Hepatocyte (in vitro differentiated cells): ENCODE measurements at regions not wholly inside any gene's neighbourhood (a gene's known extent, or its start where the extent isn't known, plus 50 kb on each side); places are given as distances from the start of the nearest gene placed in this dataset.

Experiments
- DNase-seq: peaks from one replicate; pipeline ENCODE4 v3.0.0-alpha.2; 2016; ENCODE audit warnings: low spot score
- H2AFZ ChIP-seq: fragments of 200-600 bp; sonication (generic); 2 replicates; pipeline ENCODE4 v1.6.0; 2016; ENCODE audit warnings: antibody characterized with exemption, mild to moderate bottlenecking
- H3K27ac ChIP-seq: fragments of 200-600 bp; sonication (generic); 2 replicates; pipeline ENCODE4 v1.5.1; 2016; ENCODE audit warnings: mild to moderate bottlenecking
- H3K27me3 ChIP-seq: fragments of 200-600 bp; sonication (generic); 2 replicates; pipeline ENCODE4 v1.6.1; 2016
- H3K36me3 ChIP-seq: fragments of 200-600 bp; sonication (generic); replicated peaks from 2 replicates; pipeline ENCODE4 v1.5.1; 2016; ENCODE audit warnings: low read depth; ENCODE audit not compliant: insufficient read depth
- H3K4me1 ChIP-seq: fragments of 200-600 bp; sonication (generic); 2 replicates; pipeline ENCODE4 v1.5.1; 2016; ENCODE audit warnings: mild to moderate bottlenecking, moderate library complexity; ENCODE audit not compliant: insufficient read depth
- H3K4me2 ChIP-seq: fragments of 200-600 bp; sonication (generic); 2 replicates; pipeline ENCODE4 v1.6.0; 2016
- H3K4me3 ChIP-seq: fragments of 200-600 bp; sonication (generic); 2 replicates; pipeline ENCODE4 v1.5.1; 2016; ENCODE audit warnings: mild to moderate bottlenecking
- H3K79me2 ChIP-seq: fragments of 200-600 bp; sonication (generic); 2 replicates; pipeline ENCODE4 v1.6.0; 2017; ENCODE audit warnings: mild to moderate bottlenecking
- H3K9me2 ChIP-seq: fragments of 200-600 bp; sonication (generic); replicated peaks from 2 replicates; pipeline ENCODE4 v1.6.0; 2017; ENCODE audit warnings: mild to moderate bottlenecking; ENCODE audit not compliant: insufficient read depth
- H3K9me3 ChIP-seq: fragments of 200-600 bp; sonication (generic); 2 replicates; pipeline ENCODE4 v1.5.1; 2016; ENCODE audit warnings: low read depth, mild to moderate bottlenecking
- H4K20me1 ChIP-seq: fragments of 200-600 bp; sonication (generic); 2 replicates; pipeline ENCODE4 v1.6.0; 2016; ENCODE audit warnings: mild to moderate bottlenecking; ENCODE audit not compliant: insufficient read depth, poor library complexity, severe bottlenecking
- EZH2 ChIP-seq: fragments of 200-600 bp; sonication (generic); IDR thresholded peaks from 2 replicates; pipeline ENCODE4 v1.6.1; 2016; ENCODE audit warnings: antibody characterized with exemption, mild to moderate bottlenecking, borderline replicate concordance
- EZH2phosphoT487 ChIP-seq: fragments of 200-600 bp; sonication (generic); IDR thresholded peaks from one replicate; pipeline ENCODE4 v1.6.1; 2018; ENCODE audit warnings: antibody characterized with exemption, mild to moderate bottlenecking, low read depth, moderate library complexity; ENCODE audit not compliant: unreplicated experiment, severe bottlenecking
- WGBS: methylation state at CpG from one replicate; pipeline ENCODE4 v1.1.6; 2016; ENCODE audit warnings: low lambda C conversion rate; ENCODE audit errors: missing lambda C conversion rate; 5-methylcytosine and 5-hydroxymethylcytosine counted together
- TF ChIP-seq, protein P1 (sequence below): fragments of 200-600 bp; sonication (generic); IDR thresholded peaks from 2 replicates; pipeline ENCODE4 v1.5.1; 2016; ENCODE audit warnings: antibody characterized with exemption, mild to moderate bottlenecking; ENCODE audit not compliant: poor library complexity

GRCh38 chr18:60503199-60503598 lies 130.6 kb upstream of the MC4R start:
- no peak overlapping the region for H3K4me3 ChIP-seq
- H2AFZ ChIP-seq, result no peak overlapping the region
- H4K20me1 ChIP-seq, result no peaks in the 10 kb centered on the region
- TF ChIP-seq, protein P1, sequence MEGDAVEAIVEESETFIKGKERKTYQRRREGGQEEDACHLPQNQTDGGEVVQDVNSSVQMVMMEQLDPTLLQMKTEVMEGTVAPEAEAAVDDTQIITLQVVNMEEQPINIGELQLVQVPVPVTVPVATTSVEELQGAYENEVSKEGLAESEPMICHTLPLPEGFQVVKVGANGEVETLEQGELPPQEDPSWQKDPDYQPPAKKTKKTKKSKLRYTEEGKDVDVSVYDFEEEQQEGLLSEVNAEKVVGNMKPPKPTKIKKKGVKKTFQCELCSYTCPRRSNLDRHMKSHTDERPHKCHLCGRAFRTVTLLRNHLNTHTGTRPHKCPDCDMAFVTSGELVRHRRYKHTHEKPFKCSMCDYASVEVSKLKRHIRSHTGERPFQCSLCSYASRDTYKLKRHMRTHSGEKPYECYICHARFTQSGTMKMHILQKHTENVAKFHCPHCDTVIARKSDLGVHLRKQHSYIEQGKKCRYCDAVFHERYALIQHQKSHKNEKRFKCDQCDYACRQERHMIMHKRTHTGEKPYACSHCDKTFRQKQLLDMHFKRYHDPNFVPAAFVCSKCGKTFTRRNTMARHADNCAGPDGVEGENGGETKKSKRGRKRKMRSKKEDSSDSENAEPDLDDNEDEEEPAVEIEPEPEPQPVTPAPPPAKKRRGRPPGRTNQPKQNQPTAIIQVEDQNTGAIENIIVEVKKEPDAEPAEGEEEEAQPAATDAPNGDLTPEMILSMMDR, result no peak
- TF ChIP-seq EZH2phosphoT487 (no peak), EZH2 (no peak)
- DNase-seq, result no peak
- H3K4me1 ChIP-seq, result no peaks in the 10 kb centered on the region
- H3K27ac ChIP-seq, result no peak overlapping the region
- H3K9me3 ChIP-seq, result no peaks in the 10 kb centered on the region
- H3K79me2 ChIP-seq, result no peaks in the 10 kb centered on the region
- H3K9me2 ChIP-seq, result no peaks in the 10 kb centered on the region
- H3K4me2 ChIP-seq, result no peak overlapping the region
- no peaks in the 10 kb centered on the region for H3K27me3 ChIP-seq
- WGBS, result 31% methylated on average over 2 of the region's 2 CpGs
- no peaks in the 10 kb centered on the region for H3K36me3 ChIP-seq

GRCh38 chr18:60506190-60506589 lies 133.6 kb upstream of the MC4R start:
- Histone ChIP-seq H3K4me3 (no peak overlapping the region), H3K79me2 (no peaks in the 10 kb centered on the region), H4K20me1 (no peaks in the 10 kb centered on the region), H2AFZ (no peak overlapping the region), H3K27me3 (no peaks in the 10 kb centered on the region), H3K4me2 (no peak overlapping the region), H3K9me2 (no peaks in the 10 kb centered on the region), H3K36me3 (no peaks in the 10 kb centered on the region), H3K4me1 (no peaks in the 10 kb centered on the region), H3K27ac (no peak overlapping the region), H3K9me3 (no peaks in the 10 kb centered on the region)
- no peak for DNase-seq
- WGBS, result 71% methylated on average over 1 of the region's 1 CpG
- no peak for TF ChIP-seq EZH2phosphoT487

DNA sequence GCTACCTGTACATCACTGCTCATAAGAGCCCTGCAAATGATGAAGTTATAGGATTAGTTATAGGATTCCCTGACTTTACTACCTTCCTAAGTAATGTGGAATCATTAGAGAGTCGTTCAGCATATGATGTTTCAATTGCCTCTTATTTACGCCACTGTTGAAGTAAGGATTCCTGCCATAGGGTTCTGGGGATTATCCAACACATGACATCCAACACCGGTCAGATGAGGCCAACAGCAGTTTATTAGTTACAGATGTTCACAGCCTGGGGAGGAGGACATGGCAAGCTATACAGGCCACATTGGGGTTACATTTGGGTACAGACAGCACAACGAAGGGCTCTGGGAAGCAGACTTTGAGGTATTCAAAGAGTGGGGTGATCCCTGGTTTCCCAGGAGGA lies 134.1 kb upstream of the MC4R start:
- Histone ChIP-seq H3K79me2 (no peaks in the 10 kb centered on the region), H3K4me3 (no peak overlapping the region), H4K20me1 (no peaks in the 10 kb centered on the region), H3K9me3 (no peaks in the 10 kb centered on the region), H3K27me3 (no peaks in the 10 kb centered on the region), H3K9me2 (no peaks in the 10 kb centered on the region), H2AFZ (no peak overlapping the region), H3K27ac (no peak overlapping the region), H3K4me2 (no peak overlapping the region), H3K4me1 (no peaks in the 10 kb centered on the region), H3K36me3 (no peaks in the 10 kb centered on the region)
- DNase-seq, result no peak
- WGBS, result 51% methylated on average over 4 of the region's 4 CpGs
- no peak for TF ChIP-seq EZH2
- TF ChIP-seq, protein P1, result no peak
- TF ChIP-seq EZH2phosphoT487, result no peak

DNA sequence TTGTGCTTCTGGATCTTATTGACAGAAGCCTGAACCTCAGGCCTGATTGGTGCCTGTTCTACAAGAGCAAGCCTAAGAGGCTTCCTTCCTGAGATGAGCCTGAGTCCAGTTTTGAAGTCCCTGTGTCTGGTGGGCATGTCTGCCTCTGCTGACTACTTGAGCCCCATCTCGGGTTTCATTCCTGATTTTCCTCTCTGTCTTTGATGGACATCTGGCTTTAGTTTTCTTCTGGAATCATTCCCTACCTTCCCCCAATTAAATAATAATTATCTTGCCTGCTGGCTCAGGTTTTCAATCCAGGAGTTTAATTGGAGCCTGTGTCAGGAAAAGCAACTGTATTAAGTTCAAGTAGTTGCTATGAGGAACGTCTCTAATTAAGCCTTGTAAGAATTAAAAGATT lies 135.5 kb upstream of the MC4R start:
- Histone ChIP-seq H3K4me3 (no peak overlapping the region), H4K20me1 (no peaks in the 10 kb centered on the region), H3K9me2 (no peaks in the 10 kb centered on the region), H3K4me2 (no peak overlapping the region), H3K4me1 (no peaks in the 10 kb centered on the region), H3K9me3 (no peaks in the 10 kb centered on the region), H3K27ac (no peak overlapping the region), H3K27me3 (no peaks in the 10 kb centered on the region), H3K36me3 (no peaks in the 10 kb centered on the region), H2AFZ (no peak overlapping the region), H3K79me2 (no peaks in the 10 kb centered on the region)
- WGBS, result 50% methylated on average over 2 of the region's 2 CpGs
- TF ChIP-seq EZH2phosphoT487 (no peak), EZH2 (no peak)
- TF ChIP-seq, protein P1, result no peak
- no peak for DNase-seq
